ENCODE measurements at regions not wholly inside any gene's neighbourhood (a gene's known extent, or its start where the extent isn't known, plus 50 kb on each side); places are given as distances from the start of the nearest gene placed in this dataset.

DNA sequence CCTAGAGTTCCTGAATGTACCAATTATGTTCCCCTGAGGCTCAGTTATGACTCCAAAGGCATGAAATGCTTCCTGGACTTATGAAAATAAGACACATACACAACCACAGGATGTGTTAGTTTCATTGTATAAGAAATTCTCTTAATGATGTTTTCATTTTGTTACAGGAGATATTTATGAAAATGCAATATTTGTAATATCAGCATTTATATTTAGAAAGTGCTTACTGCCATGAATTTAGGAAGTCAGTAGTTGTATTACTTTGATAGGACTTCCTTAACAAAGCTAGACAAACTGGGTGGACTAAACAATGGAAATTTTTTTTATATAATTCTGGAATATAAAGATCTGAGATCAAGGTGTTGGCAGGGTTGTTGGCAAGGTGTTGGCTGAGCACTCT is 572.1 kb upstream of the IGFBP7 start:
- TF ChIP-seq, protein P1, sequence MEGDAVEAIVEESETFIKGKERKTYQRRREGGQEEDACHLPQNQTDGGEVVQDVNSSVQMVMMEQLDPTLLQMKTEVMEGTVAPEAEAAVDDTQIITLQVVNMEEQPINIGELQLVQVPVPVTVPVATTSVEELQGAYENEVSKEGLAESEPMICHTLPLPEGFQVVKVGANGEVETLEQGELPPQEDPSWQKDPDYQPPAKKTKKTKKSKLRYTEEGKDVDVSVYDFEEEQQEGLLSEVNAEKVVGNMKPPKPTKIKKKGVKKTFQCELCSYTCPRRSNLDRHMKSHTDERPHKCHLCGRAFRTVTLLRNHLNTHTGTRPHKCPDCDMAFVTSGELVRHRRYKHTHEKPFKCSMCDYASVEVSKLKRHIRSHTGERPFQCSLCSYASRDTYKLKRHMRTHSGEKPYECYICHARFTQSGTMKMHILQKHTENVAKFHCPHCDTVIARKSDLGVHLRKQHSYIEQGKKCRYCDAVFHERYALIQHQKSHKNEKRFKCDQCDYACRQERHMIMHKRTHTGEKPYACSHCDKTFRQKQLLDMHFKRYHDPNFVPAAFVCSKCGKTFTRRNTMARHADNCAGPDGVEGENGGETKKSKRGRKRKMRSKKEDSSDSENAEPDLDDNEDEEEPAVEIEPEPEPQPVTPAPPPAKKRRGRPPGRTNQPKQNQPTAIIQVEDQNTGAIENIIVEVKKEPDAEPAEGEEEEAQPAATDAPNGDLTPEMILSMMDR (IDR thresholded peaks at IDR 0.05; ENCODE audit: insufficient read depth, missing control alignments), result no peak
- DNase-seq (ENCODE audit: insufficient read length, low spot score) (no peak), FAIRE-seq (no peak)

DNA sequence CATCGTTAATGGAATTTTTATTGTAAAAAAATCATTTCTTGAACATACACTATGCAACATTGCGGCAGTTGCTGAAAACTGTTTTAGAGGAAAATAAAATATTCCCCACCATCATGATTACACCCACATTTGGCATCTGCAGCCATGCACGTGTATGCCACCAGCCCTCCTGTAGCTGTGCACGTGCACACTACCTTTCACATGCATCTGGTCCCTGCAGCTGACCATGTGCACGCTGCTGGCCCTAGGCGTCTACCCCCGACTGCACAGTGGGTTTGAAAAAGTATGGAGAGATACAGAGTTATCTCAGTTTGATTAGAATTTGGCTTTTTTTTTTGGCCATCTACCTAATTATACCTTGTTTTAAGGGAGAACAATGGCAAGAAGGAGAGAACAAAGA is 569.8 kb upstream of the IGFBP7 start:
- TF ChIP-seq, protein P1 (IDR thresholded peaks at IDR 0.05; ENCODE audit: insufficient read depth, missing control alignments), result no peak
- FAIRE-seq, result no peak
- no peak for DNase-seq (ENCODE audit: insufficient read length, low spot score)

DNA sequence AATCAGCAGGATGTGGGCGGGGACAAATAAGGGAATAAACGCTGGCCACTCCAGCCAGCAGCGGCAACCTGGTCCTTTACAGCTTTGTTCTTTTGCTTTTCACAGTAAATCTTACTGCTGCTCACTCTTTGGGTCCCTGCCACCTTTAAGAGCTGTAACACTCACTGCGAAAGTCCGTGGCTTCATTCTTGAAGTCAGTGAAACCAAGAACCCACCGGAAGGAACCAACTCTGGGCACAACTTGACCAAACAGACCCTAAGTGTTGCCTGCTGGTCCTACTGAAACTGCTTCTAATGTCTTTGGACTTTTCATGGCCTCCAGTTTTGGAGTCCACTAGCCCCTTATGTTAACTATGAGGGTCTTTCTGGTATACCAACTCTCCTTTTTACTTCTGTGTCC is 566.2 kb upstream of the IGFBP7 start:
- FAIRE-seq, result no peak
- DNase-seq (ENCODE audit: insufficient read length, low spot score), result no peak
- TF ChIP-seq, protein P1 (IDR thresholded peaks at IDR 0.05; ENCODE audit: insufficient read depth, missing control alignments), result no peak

DNA sequence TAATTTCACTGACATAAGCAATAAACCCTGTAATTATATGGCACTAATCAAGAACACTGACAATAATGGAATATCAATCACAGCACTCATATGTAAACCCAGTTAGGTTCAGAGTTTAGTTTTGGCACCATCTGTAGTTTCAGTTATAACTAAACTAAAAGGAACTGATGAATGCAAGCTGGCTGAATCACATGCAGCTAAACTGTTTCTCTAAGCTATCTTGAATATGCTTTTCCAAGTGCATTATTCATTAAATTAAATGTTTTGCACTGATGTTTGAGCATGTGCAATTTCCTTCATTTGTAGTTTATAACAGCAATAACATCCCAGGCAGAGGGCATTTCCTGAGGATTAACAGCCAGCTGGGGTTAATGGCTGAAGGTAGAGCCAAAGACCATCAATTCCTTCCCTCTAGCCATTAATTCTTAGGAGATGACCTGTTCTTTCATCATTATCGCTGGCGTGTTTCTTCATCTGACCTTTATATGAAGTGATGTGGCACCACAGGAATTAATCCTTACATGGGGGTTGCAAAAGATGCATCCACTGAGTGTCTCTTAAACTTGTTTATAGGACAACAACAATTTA is 562.8 kb upstream of the IGFBP7 start:
- TF ChIP-seq, protein P1 (IDR thresholded peaks at IDR 0.05; ENCODE audit: insufficient read depth, missing control alignments), result no peak
- FAIRE-seq, result no peak
- DNase-seq (ENCODE audit: insufficient read length, low spot score), result no peak

DNA sequence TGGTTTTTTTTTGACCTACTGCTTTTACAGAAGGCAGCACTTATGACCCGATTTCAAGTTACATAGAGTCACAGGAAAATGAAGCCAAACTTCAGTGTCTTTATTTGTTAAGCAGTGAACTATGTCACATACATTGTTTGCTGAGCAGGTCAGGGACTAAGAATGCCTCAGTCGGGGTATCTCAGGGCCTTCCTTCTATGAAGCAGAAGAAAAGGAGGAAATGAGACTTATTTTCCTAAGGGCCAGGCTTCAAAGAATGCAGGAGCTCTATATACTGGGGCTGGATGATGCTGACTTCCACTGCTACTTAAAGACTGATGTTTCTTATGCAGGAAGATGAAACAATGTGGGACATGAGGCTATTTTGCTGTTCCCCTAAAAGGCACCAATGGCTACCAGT is 558.4 kb upstream of the IGFBP7 start:
- no peak for DNase-seq (ENCODE audit: insufficient read length, low spot score)
- TF ChIP-seq, protein P1 (IDR thresholded peaks at IDR 0.05; ENCODE audit: insufficient read depth, missing control alignments), result no peak
- FAIRE-seq, result no peak

GRCh38 chr4:57665806-57666205 is 555.6 kb upstream of the IGFBP7 start:
- FAIRE-seq, result no peak
- TF ChIP-seq, protein P1 (IDR thresholded peaks at IDR 0.05; ENCODE audit: insufficient read depth, missing control alignments), result no peak
- no peak for DNase-seq (ENCODE audit: insufficient read length, low spot score)

- TF ChIP-seq, protein P1 (IDR thresholded peaks at IDR 0.05; ENCODE audit: insufficient read depth, missing control alignments), result no peak
- FAIRE-seq, result peak; percentile 38
- DNase-seq (ENCODE audit: insufficient read length, low spot score), result no peak
Observed at GRCh38 chr4:57661517-57662090, 551.4 kb upstream of the IGFBP7 start.

All from D721Med (cell line).